Fibroblast of villous mesenchyme (primary cell): ENCODE measurements at regions not wholly inside any gene's neighbourhood (a gene's known extent, or its start where the extent isn't known, plus 50 kb on each side); places are given as distances from the start of the nearest gene placed in this dataset.
"Not testable (repeated sequence)": the region's sequence is repeated elsewhere in the genome, so short reads cannot be mapped to it uniquely, and the experiment has no call there.

Experiments
- DNase-seq: peaks from one replicate; pipeline ENCODE4 v3.0.0-alpha.2; 2010; ENCODE audit warnings: low read depth
- H3K4me3 ChIP-seq: 2 replicates; pipeline ENCODE4 v1.5.1; 2011; ENCODE audit warnings: low read depth, mild to moderate bottlenecking, low read length
- TF ChIP-seq, protein P1 (sequence below): IDR thresholded peaks from 2 replicates; pipeline ENCODE4 v1.5.1; 2012; ENCODE audit warnings: low read depth, mild to moderate bottlenecking, low read length; ENCODE audit not compliant: insufficient read depth

DNA sequence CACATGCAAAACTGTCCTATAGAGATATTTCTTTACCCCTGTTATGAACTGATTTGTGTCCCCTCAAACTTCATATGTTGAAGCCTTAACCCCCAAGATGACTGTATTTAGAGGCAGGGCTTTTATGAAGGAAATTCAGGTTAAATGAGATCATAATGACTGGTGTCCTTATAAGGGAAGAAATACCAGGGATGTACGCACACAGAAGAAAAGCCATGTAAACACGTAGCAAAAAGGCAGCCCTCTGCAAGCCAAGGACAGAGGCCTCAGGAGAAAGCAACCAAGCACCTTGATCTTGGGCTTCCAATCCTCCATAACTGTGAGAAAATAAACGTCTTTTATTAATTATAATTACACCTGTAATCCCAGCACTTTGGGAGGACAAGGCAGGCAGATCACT lies 101.3 kb upstream of the NDUFV2 start:
- no peak overlapping the region for H3K4me3 ChIP-seq
- DNase-seq, result no peak
- TF ChIP-seq, protein P1, sequence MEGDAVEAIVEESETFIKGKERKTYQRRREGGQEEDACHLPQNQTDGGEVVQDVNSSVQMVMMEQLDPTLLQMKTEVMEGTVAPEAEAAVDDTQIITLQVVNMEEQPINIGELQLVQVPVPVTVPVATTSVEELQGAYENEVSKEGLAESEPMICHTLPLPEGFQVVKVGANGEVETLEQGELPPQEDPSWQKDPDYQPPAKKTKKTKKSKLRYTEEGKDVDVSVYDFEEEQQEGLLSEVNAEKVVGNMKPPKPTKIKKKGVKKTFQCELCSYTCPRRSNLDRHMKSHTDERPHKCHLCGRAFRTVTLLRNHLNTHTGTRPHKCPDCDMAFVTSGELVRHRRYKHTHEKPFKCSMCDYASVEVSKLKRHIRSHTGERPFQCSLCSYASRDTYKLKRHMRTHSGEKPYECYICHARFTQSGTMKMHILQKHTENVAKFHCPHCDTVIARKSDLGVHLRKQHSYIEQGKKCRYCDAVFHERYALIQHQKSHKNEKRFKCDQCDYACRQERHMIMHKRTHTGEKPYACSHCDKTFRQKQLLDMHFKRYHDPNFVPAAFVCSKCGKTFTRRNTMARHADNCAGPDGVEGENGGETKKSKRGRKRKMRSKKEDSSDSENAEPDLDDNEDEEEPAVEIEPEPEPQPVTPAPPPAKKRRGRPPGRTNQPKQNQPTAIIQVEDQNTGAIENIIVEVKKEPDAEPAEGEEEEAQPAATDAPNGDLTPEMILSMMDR, result no peak

GRCh38 chr18:9003406-9004100 lies 98.9 kb upstream of the NDUFV2 start:
- no peak for DNase-seq
- TF ChIP-seq, protein P1, result no peak
- no peak overlapping the region for H3K4me3 ChIP-seq

DNA sequence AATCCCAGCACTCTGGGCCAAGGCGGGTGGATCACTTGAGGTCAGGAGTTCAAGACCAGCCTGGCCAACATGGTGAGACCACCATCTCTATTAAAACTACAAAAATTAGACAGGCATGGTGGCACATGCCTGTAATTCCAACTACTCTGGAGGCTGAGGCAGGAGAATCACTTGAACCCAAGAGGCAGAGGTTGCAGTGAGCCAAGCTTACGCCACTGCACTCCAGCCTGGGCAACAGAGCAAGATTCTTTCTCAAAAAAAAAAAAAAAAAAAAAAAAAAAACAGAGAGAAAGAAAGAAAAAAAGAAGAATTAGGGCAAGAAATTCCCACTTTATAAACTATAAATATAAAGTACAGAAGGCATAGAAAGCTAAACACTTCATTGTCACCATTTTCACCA lies 98.2 kb upstream of the NDUFV2 start:
- H3K4me3 ChIP-seq, DNase-seq: not testable (repeated sequence)

GRCh38 chr18:9007700-9008099 lies 94.8 kb upstream of the NDUFV2 start:
- not testable (repeated sequence) for DNase-seq, H3K4me3 ChIP-seq

DNA sequence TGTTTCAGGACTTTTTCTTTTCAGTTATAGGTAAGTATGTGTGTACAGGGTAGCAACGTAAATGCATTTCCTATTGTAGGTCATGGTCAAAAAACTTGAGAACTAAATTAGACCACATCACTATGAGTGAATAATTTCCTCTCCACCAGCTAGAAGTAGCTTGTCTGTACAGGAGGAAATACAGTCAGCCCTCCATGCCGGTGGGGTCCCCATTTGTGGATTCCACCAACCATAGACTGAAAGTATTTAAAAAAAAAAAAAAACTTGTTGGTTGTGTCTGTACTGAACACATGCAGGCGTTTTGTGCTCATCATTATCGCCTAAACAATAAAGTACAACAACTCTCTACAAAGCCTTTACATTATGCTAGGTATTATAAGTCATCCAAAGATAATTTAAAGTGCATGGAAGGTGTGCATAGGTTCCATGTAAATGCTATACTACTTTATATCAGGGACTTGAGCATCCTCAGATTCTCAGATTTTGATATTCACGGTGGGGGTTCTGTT lies 94.2 kb upstream of the NDUFV2 start:
- TF ChIP-seq, protein P1, result no peak
- H3K4me3 ChIP-seq, result no peak overlapping the region
- no peak for DNase-seq

DNA sequence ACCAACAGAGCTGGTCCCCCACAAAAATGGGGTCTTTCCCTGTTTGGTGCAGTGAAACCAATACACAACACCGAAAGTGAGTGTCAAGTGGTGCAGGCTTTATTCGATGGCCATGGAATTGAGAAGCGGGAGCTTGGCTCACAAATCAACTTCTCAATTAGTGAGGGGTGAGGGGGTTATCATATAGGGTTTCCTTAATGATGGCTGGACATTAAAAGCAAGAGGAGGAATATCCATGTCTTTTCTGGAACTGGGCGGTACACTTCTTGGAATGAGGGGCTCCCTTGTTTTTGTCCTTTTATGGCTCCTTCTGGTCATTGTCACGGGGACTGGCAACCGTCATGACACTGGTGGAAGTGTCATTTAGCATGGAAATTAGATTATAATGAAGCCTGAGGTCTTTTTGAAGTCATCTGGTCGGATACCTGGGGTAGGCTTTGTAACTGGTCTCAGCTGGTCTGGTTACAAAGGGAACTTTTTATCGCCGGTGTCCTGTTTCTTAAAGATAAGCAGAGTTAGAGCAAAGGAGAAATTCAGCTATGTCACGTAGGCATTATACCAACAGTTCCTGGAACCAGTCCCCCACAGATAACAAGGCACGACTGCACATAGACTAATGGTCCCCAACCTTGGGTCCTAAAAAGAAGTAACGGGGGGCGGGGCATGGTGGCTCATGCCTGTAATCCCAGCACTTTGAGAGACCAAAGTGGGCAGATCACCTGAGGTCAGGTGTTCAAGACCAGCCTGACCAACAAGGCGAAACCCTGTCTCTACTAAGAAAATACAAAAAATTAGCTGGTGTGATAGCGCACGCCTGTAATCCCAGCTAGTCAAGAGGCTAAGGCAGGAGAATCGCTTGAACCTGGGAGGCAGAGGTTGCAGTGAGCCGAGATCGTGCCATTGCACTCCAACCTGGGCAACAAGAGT lies 93.5 kb upstream of the NDUFV2 start:
- DNase-seq, result no peak
- H3K4me3 ChIP-seq, result no peak overlapping the region
- TF ChIP-seq, protein P1, result no peak

- H3K4me3 ChIP-seq, result no peak overlapping the region
- TF ChIP-seq, protein P1, result no peak
- no peak for DNase-seq
These were observed 92.6 kb upstream of the NDUFV2 start for GRCh38 chr18:9009703-9010488.
